HCT116 (cell line): ENCODE measurements at regions not wholly inside any gene's neighbourhood (a gene's known extent, or its start where the extent isn't known, plus 50 kb on each side); places are given as distances from the start of the nearest gene placed in this dataset.

ENCODE experiments used
- CTCF ChIP-seq, 3 experiments: fragments of 200-600 bp in 1 of 3; sonication (generic) in 1 of 3; IDR thresholded peaks in 2 of 3; conservative IDR thresholded peaks in 1 of 3; 2 replicates each; pipeline ENCODE4 v1.5.1; 2012 to 2017; ENCODE audit warnings: low read depth in 2 of 3, low read length in 2 of 3, antibody characterized with exemption in 1 of 3, borderline replicate concordance in 1 of 3, control low read depth in 1 of 3, mild to moderate bottlenecking in 1 of 3, mixed read lengths in 1 of 3, mixed run types in 1 of 3, moderate library complexity in 1 of 3; ENCODE audit not compliant: insufficient read depth in 1 of 3
- POLR2A ChIP-seq: IDR thresholded peaks from 2 replicates; pipeline ENCODE4 v1.7.0; 2011; ENCODE audit warnings: borderline replicate concordance; ENCODE audit not compliant: insufficient read depth, insufficient read length; ENCODE audit errors: extremely low read depth
- SIN3A ChIP-seq: IDR thresholded peaks from 2 replicates; pipeline ENCODE4 v1.6.1; 2012; ENCODE audit warnings: low read depth
- ZFX ChIP-seq: fragments of 450-650 bp; IDR thresholded peaks from 2 replicates; pipeline ENCODE4 v1.6.1; 2017

- TF ChIP-seq ZFX = no peak
- TF ChIP-seq POLR2A = no peak
- no peak for TF ChIP-seq CTCF (IDR thresholded peaks at IDR 0.05 in 2 of 3, conservative IDR thresholded peaks at IDR 0.05 in 1 of 3; ENCODE audit: borderline replicate concordance in 1 of 3, insufficient read depth in 1 of 3, low read depth in 2 of 3, low read length in 2 of 3)
- no peak for TF ChIP-seq SIN3A
Observed at GRCh38 chr13:50697746-50698539, 145.5 kb downstream of the DLEU7 start.
